Stimulated activated effector memory CD8-positive, alpha-beta T cell treated with anti-CD3 and anti-CD28 coated beads, Interleukin-12 subunit alpha, Interleukin-12 subunit beta, amount 100 ng/mL, for 72 hours (primary cell): ENCODE measurements at regions not wholly inside any gene's neighbourhood (a gene's known extent, or its start where the extent isn't known, plus 50 kb on each side); places are given as distances from the start of the nearest gene placed in this dataset.

ENCODE experiments used
- ATAC-seq: fragments of 150-1000 bp; cut with Tn5 transposase; 2 replicates; pipeline ENCODE4 v1.10.0; 2021
- DNase-seq, 2 donors: peaks; one replicate each; pipeline ENCODE4 v3.0.0; 2021 to 2022; ENCODE audit warnings: low spot score in 2 of 2
- H3K27ac Mint-ChIP-seq: one replicate; pipeline ENCODE4 v1.8.0; 2022; ENCODE audit warnings: mild to moderate bottlenecking, mixed read lengths
- H3K36me3 Mint-ChIP-seq: one replicate; pipeline ENCODE4 v1.8.0; 2022; ENCODE audit warnings: mild to moderate bottlenecking, mixed read lengths
- H3K4me1 Mint-ChIP-seq: one replicate; pipeline ENCODE4 v1.8.0; 2022; ENCODE audit warnings: mixed read lengths
- H3K4me3 Mint-ChIP-seq: one replicate; pipeline ENCODE4 v1.8.0; 2022; ENCODE audit warnings: mild to moderate bottlenecking, mixed read lengths
- H3K9me3 Mint-ChIP-seq: one replicate; pipeline ENCODE4 v1.8.0; 2022; ENCODE audit warnings: mixed read lengths

DNA sequence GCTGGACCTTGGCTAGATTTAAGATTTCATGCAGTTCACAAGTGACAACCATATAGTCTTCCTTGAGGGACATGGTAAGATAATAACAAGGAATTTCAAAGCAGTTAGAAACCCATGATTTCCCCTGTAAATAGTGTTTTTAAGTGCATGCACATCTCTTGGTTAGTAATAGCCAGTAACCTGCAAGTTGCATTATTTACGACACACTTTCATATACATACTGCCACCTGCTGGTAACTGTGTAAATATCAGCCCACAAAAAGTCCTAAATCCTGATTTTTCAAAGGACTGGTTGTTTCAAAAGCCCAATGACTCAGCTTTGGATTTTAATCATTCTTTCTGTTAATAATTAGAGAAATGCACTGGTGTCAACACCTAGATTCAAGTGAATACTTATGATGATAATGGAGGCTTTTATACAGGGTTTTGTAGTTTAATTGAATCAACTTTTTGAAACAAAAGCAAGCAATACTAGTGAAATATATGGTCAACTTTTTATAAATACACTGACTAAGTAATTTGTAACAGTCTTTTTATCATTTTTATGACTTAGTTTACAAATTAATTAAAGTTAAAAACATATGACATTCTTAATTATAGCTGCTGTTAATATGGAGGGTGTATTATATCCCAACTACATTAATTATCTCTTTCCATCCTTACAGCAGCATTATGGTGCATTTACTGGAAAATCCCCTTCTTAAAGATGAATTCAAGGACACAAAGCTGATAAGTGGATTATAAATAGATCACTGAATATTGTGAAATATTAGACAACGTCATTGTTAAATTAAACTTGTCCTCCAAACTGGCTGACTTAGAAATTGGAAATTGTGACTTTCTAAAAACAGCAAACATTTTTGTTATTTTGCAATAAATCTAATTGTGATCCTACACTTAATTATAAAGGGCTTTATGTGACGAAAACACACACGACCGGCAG lies 367.7 kb upstream of the SEMA3D start:
- ATAC-seq (no peak), DNase-seq (no peak)
- H3K4me1 Mint-ChIP-seq, result no peaks in the 10 kb centered on the region
- H3K27ac Mint-ChIP-seq, result no peak overlapping the region
- no peak overlapping the region for H3K4me3 Mint-ChIP-seq
- H3K9me3 Mint-ChIP-seq, result peaks cover 13% of the 10 kb centered on the region
- no peaks in the 10 kb centered on the region for H3K36me3 Mint-ChIP-seq

DNA sequence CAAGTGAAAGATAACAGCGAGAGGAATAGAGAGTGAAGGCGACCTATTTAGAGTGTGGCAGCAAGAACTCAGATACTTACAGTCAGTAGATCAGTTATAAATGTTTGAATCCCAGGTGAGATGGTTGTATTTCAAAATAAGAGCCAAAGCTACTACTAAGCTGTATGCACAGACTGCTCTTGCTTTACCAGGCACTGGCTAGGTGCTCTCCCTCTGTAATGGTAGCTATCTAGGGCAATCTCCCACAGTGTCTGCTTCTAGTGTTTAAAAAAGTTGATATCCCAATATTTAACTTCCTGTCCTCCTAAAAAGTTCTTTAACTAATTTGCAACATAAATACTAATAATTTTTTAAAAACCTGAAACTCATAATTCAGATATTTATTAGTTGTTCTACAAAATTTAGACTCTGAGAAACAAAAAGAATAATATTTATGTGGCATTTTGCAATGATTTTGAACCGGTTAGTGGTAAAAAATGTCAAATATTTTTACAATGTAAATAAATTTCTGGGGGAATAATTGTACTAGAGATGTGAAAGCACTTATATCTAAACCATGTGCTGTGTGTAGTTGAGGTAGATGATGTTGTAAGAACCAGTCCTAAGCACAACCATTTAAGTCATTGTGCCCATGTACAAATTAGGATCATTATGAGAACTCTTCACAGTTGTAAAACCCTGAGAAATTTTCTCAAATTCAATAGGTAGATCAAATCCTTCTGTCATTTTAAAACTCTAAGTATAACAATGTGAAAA lies 349.3 kb upstream of the SEMA3D start:
- ATAC-seq (no peak), DNase-seq (no peak)
- Mint-ChIP-seq H3K4me1 (no peaks in the 10 kb centered on the region), H3K4me3 (no peak overlapping the region), H3K27ac (no peak overlapping the region), H3K36me3 (no peaks in the 10 kb centered on the region), H3K9me3 (peaks cover 12% of the 10 kb centered on the region)

- no peaks in the 10 kb centered on the region for H3K4me1 Mint-ChIP-seq
- no peak for ATAC-seq
- DNase-seq, result no peak
- no peak overlapping the region for H3K4me3 Mint-ChIP-seq
- peaks cover 7% of the 10 kb centered on the region for H3K9me3 Mint-ChIP-seq
- H3K36me3 Mint-ChIP-seq, result no peaks in the 10 kb centered on the region
- no peak overlapping the region for H3K27ac Mint-ChIP-seq
Observed at GRCh38 chr7:85529831-85530230, 343.0 kb upstream of the SEMA3D start.

GRCh38 chr7:85529201-85529600 lies 342.3 kb upstream of the SEMA3D start:
- Mint-ChIP-seq H3K36me3 (no peaks in the 10 kb centered on the region), H3K27ac (no peak overlapping the region), H3K4me1 (no peaks in the 10 kb centered on the region), H3K9me3 (peaks cover 10% of the 10 kb centered on the region), H3K4me3 (no peak overlapping the region)
- DNase-seq (no peak), ATAC-seq (no peak)

DNA sequence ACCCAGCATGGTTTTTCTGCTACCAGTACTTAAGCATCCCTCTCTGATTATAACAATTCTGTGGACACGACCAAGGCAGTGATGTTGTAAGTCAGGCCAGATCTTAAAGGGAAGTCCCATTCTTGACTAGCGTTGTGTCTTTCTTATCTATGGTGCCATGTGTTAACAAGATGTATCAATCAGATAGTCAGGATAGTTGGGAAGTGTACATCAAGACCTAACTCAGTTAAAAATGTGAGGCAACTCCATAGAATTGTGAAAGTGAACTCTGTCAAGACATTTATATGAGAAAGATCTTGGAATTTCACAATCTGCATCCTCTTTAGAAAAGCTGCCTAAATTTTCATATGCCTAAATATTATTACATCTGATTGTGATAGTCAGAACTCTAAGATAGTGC lies 341.7 kb upstream of the SEMA3D start:
- H3K4me3 Mint-ChIP-seq, result no peak overlapping the region
- H3K4me1 Mint-ChIP-seq, result no peaks in the 10 kb centered on the region
- ATAC-seq (no peak), DNase-seq (no peak)
- H3K27ac Mint-ChIP-seq, result no peak overlapping the region
- H3K36me3 Mint-ChIP-seq, result no peaks in the 10 kb centered on the region
- H3K9me3 Mint-ChIP-seq, result peaks cover 11% of the 10 kb centered on the region

- DNase-seq (no peak), ATAC-seq (no peak)
- Mint-ChIP-seq H3K9me3 (peaks cover 11% of the 10 kb centered on the region), H3K36me3 (no peaks in the 10 kb centered on the region), H3K4me3 (no peak overlapping the region), H3K27ac (no peak overlapping the region), H3K4me1 (no peaks in the 10 kb centered on the region)
Observed at GRCh38 chr7:85525676-85526075, 338.8 kb upstream of the SEMA3D start.

DNA sequence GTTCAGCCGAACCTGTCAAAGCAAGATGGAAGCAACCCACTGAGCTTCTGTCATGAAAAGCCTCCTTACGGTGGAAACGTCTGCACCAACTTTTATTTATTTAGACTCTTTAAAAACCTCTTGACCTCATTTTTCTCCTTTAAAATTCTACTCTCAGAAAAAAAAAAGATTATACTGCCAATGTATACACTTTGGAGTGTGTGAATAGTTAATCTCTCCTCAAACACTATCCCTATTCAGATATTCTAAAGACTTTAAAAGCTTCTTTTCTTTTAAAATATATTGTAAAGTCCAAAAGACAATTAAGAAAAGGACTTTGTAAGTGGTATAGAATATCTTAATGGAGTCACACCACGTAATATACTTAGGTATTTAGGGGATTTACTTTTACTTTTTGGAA lies 335.2 kb upstream of the SEMA3D start:
- H3K9me3 Mint-ChIP-seq, result peaks cover 7% of the 10 kb centered on the region
- no peaks in the 10 kb centered on the region for H3K4me1 Mint-ChIP-seq
- no peak overlapping the region for H3K4me3 Mint-ChIP-seq
- H3K27ac Mint-ChIP-seq, result no peak overlapping the region
- DNase-seq, result no peak
- H3K36me3 Mint-ChIP-seq, result no peaks in the 10 kb centered on the region
- ATAC-seq, result no peak

- H3K27ac Mint-ChIP-seq, result no peak overlapping the region
- H3K36me3 Mint-ChIP-seq, result no peaks in the 10 kb centered on the region
- ATAC-seq (no peak), DNase-seq (no peak)
- peaks cover 7% of the 10 kb centered on the region for H3K9me3 Mint-ChIP-seq
- no peak overlapping the region for H3K4me3 Mint-ChIP-seq
- H3K4me1 Mint-ChIP-seq, result no peaks in the 10 kb centered on the region
Observed at GRCh38 chr7:85521108-85521694, 334.3 kb upstream of the SEMA3D start.

- DNase-seq (no peak), ATAC-seq (no peak)
- Mint-ChIP-seq H3K36me3 (no peaks in the 10 kb centered on the region), H3K27ac (no peak overlapping the region), H3K4me3 (no peak overlapping the region), H3K9me3 (peaks cover 14% of the 10 kb centered on the region), H3K4me1 (no peaks in the 10 kb centered on the region)
Observed at GRCh38 chr7:85520175-85520574, 333.3 kb upstream of the SEMA3D start.

DNA sequence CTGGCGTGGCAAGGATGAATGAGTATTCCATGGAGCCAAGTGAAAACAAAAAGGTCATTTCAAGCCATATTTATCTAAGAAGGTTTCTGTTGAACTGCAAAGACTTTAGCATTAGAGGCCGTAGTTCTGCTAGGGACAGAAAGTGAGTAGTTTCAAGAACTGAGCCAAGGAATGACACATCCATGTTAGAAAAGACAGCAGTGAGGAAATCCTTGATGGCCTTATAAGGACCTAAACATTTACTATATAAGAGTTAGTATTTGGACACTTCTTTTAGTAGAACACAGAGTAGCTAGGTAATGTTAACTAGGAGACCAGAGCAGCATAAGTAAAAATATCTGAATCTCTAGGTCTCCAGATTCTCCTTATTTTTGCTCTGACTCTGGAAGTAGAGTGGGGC lies 329.8 kb upstream of the SEMA3D start:
- DNase-seq (no peak), ATAC-seq (no peak)
- Mint-ChIP-seq H3K36me3 (no peaks in the 10 kb centered on the region), H3K4me1 (no peaks in the 10 kb centered on the region), H3K27ac (no peak overlapping the region), H3K4me3 (no peak overlapping the region), H3K9me3 (peaks cover 15% of the 10 kb centered on the region)

- Mint-ChIP-seq H3K27ac (no peak overlapping the region), H3K4me3 (no peak overlapping the region), H3K4me1 (no peaks in the 10 kb centered on the region), H3K9me3 (peaks cover 18% of the 10 kb centered on the region), H3K36me3 (no peaks in the 10 kb centered on the region)
- ATAC-seq, result no peak
- DNase-seq, result no peak
Observed at GRCh38 chr7:85512790-85513189, 325.9 kb upstream of the SEMA3D start.

DNA sequence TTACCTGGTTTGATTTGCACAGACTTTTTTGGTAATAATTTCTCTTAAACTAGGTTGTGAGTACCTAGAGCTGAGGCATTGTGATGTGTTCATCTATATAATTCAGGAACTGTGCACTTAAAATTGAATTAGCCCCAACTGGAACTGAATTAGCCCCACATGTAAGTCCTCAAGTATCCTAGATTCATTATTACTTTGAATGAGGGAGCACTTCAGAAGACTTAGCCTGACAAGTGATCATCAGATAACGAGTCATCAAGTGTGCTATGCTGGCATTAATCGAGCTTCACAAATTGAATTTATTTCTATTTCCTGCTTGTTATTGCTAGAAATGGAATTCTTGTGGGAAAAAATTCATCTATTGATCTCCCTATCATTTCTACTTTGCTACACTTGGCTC lies 323.4 kb upstream of the SEMA3D start:
- no peaks in the 10 kb centered on the region for H3K36me3 Mint-ChIP-seq
- peaks cover 14% of the 10 kb centered on the region for H3K9me3 Mint-ChIP-seq
- DNase-seq (no peak), ATAC-seq (no peak)
- H3K4me3 Mint-ChIP-seq, result no peak overlapping the region
- no peak overlapping the region for H3K27ac Mint-ChIP-seq
- H3K4me1 Mint-ChIP-seq, result no peaks in the 10 kb centered on the region

- no peak overlapping the region for H3K4me3 Mint-ChIP-seq
- H3K27ac Mint-ChIP-seq, result no peak overlapping the region
- peaks cover 13% of the 10 kb centered on the region for H3K9me3 Mint-ChIP-seq
- no peak for ATAC-seq
- no peaks in the 10 kb centered on the region for H3K36me3 Mint-ChIP-seq
- DNase-seq, result no peak
- H3K4me1 Mint-ChIP-seq, result no peaks in the 10 kb centered on the region
Observed at GRCh38 chr7:85509476-85509875, 322.6 kb upstream of the SEMA3D start.

DNA sequence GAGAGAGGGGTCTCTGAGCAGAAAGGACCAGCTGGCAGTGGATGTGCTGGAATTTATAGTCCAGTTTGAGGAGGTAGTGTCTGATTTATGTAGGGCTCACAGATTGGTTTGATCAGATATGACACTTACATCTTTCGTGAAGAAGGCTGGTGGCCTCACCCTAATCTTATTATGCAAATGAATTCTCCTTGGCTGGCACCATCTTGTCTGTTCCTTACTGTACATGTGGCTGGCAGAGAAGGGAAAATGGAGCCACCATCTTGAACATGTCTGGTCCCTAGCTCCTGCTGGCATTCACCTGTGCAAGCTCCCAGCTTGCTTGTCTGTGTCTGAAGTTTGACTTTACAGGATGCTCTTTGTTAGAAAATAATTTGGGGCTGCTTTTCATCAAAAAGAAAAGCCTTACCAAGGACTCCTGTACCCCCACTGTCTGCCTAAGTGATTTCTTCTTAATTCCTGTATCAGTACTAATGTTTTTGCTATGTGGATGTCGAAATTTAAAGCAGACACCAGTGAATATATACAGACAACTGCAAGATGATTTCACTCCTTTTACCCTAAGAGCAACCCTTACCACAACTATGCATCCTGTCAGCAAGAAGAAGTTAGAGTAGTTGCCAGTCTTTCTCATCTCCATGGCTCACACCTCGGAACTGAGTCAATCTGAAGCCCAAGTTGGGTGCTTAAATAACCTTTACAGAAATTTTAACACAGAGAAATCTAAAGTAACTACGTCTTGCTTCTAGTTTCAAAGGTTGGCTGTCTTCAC lies 322.0 kb upstream of the SEMA3D start:
- no peak for DNase-seq
- Mint-ChIP-seq H3K27ac (no peak overlapping the region), H3K4me3 (no peak overlapping the region), H3K36me3 (no peaks in the 10 kb centered on the region), H3K4me1 (no peaks in the 10 kb centered on the region), H3K9me3 (peaks cover 16% of the 10 kb centered on the region)
- no peak for ATAC-seq

DNA sequence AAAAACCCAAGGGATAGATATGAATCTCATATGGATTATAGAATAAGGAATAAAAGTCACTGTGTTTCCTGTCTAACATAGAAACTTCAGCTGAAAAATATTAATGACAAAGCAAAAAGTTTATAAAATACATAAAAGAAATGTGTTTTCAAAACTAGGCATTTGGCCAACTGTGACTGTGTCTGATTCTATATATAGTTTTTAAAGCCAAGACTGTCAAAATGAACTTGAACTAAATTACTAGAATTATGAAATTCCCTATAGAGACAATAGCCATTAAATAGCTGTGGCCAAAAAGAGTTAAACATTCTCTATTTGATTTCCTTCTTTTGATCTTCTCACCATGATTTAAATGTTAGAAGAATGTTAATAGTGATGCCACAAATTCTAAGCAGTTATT lies 311.2 kb upstream of the SEMA3D start:
- DNase-seq (no peak), ATAC-seq (no peak)
- Mint-ChIP-seq H3K4me1 (no peaks in the 10 kb centered on the region), H3K4me3 (no peak overlapping the region), H3K9me3 (peaks cover 13% of the 10 kb centered on the region), H3K27ac (no peak overlapping the region), H3K36me3 (no peaks in the 10 kb centered on the region)
